PFSK-1 (cell line): ENCODE measurements at regions not wholly inside any gene's neighbourhood (a gene's known extent, or its start where the extent isn't known, plus 50 kb on each side); places are given as distances from the start of the nearest gene placed in this dataset.

Source experiments
- FOXP2 ChIP-seq: optimal IDR thresholded peaks from 2 replicates; pipeline ENCODE3; 2011; ENCODE audit warnings: borderline replicate concordance, control low read depth, inconsistent platforms; ENCODE audit not compliant: insufficient read depth; ENCODE audit errors: extremely low read length, extremely low read depth
- POLR2AphosphoS5 ChIP-seq: IDR thresholded peaks from 2 replicates; pipeline ENCODE4 v1.6.1; 2012; ENCODE audit warnings: low read depth, mild to moderate bottlenecking, control low read depth, low read length, moderate library complexity
- SIN3A ChIP-seq: IDR thresholded peaks from 2 replicates; pipeline ENCODE4 v1.6.1; 2012; ENCODE audit warnings: mild to moderate bottlenecking, low read length, moderate library complexity, borderline replicate concordance; ENCODE audit not compliant: insufficient read depth
- TAF1 ChIP-seq: IDR thresholded peaks from 2 replicates; pipeline ENCODE4 v1.6.1; 2012; ENCODE audit warnings: low read length, control low read depth, borderline replicate concordance; ENCODE audit not compliant: insufficient read depth
- TF ChIP-seq, protein P1 (sequence below), 2 experiments: IDR thresholded peaks; 2 replicates each; pipeline versions ENCODE4 v1.6.1 to v1.8.0; 2011 to 2012; ENCODE audit warnings: low read depth in 2 of 2, low read length in 2 of 2, control low read depth in 1 of 2, inconsistent platforms in 1 of 2, mild to moderate bottlenecking in 1 of 2, moderate library complexity in 1 of 2; ENCODE audit not compliant: insufficient read depth in 1 of 2

DNA sequence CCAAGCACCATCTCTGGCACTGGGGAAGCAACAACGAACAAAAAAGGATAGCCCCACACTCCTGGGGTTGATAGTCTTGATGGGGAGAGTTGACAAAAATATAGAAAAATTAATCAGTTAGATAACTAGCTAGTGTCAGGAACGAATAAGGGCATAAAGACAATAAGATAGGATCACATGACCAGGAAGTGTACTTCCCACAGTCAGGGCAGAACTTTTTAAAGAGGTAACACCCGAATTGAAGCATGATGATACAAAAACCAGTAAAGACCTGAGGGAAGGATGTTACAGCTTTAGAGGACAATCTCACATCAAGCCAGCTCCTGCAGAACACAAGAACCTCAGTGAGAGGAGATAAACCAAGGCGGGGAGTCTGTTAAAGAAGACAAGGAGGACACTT, 295.4 kb upstream of the CRIM1 start:
- no peak for TF ChIP-seq SIN3A
- TF ChIP-seq TAF1 = no peak
- TF ChIP-seq FOXP2 = no peak
- TF ChIP-seq POLR2AphosphoS5 = no peak
- TF ChIP-seq, protein P1, sequence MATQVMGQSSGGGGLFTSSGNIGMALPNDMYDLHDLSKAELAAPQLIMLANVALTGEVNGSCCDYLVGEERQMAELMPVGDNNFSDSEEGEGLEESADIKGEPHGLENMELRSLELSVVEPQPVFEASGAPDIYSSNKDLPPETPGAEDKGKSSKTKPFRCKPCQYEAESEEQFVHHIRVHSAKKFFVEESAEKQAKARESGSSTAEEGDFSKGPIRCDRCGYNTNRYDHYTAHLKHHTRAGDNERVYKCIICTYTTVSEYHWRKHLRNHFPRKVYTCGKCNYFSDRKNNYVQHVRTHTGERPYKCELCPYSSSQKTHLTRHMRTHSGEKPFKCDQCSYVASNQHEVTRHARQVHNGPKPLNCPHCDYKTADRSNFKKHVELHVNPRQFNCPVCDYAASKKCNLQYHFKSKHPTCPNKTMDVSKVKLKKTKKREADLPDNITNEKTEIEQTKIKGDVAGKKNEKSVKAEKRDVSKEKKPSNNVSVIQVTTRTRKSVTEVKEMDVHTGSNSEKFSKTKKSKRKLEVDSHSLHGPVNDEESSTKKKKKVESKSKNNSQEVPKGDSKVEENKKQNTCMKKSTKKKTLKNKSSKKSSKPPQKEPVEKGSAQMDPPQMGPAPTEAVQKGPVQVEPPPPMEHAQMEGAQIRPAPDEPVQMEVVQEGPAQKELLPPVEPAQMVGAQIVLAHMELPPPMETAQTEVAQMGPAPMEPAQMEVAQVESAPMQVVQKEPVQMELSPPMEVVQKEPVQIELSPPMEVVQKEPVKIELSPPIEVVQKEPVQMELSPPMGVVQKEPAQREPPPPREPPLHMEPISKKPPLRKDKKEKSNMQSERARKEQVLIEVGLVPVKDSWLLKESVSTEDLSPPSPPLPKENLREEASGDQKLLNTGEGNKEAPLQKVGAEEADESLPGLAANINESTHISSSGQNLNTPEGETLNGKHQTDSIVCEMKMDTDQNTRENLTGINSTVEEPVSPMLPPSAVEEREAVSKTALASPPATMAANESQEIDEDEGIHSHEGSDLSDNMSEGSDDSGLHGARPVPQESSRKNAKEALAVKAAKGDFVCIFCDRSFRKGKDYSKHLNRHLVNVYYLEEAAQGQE (IDR thresholded peaks at IDR 0.05; ENCODE audit: insufficient read depth in 1 of 2, low read depth in 2 of 2, low read length in 2 of 2) = no peak

DNA sequence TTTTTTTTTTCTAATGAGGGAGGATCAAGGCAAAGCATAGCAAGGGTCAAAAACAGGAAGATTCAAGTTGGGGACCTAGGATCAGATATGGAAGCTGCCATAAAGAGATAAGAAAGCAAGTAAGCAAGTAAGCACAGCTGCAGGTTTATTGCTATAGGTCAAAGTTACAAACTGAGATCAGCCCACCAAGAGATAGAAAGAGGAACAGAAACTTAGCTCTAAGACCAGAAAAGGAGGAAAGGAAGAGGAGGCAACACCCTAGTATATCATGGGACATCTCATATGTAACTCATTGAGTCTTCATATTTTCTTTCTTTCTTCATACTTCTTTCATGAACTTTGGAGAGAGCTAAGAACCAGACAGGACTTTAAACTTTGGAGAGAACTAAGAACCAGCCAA, 295.9 kb upstream of the CRIM1 start:
- TF ChIP-seq SIN3A = no peak
- no peak for TF ChIP-seq FOXP2
- TF ChIP-seq TAF1 = no peak
- no peak for TF ChIP-seq POLR2AphosphoS5
- TF ChIP-seq, protein P1 (IDR thresholded peaks at IDR 0.05; ENCODE audit: insufficient read depth in 1 of 2, low read depth in 2 of 2, low read length in 2 of 2) = no peak

DNA sequence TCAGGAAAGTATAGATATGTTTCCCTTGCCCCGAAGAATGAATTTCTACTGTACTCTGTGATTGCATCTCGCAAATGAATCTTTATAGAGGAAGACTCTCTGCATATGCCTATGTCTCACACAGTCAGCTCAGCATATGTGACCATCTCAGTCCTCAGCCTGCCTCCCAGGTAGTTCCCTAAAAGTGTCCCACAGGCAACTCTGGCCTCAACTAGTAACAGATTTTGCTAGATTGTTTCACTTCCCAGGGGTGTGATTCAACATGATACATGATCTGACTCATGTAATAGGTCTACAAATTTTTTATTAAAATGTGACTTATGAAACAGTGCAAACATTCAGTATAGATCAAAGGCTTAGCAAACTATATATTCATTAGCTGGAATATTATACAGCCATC, 296.6 kb upstream of the CRIM1 start:
- TF ChIP-seq SIN3A = no peak
- TF ChIP-seq FOXP2 = no peak
- no peak for TF ChIP-seq TAF1
- TF ChIP-seq, protein P1 (IDR thresholded peaks at IDR 0.05; ENCODE audit: insufficient read depth in 1 of 2, low read depth in 2 of 2, low read length in 2 of 2) = no peak
- TF ChIP-seq POLR2AphosphoS5 = no peak

DNA sequence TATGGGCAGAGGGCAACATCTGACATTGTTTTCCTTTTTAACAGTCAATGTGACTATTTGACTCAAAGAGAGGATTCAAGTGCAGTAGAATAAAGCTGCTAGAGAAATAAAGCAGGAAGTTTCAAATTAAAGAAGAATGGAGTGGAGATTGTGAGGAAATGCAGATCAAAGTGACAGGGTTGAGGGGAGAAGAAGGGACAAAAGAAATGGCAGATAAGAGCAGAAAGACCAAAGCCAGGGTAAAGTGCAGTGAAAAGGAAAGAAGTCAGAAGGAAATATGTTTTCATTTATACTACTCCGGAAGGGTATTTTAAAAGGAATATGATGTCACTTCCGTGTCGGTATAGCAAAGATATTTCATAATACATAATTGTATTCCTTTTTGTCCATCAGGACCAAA, 297.5 kb upstream of the CRIM1 start:
- TF ChIP-seq SIN3A (no peak), POLR2AphosphoS5 (no peak), FOXP2 (no peak), TAF1 (no peak)
- TF ChIP-seq, protein P1 (IDR thresholded peaks at IDR 0.05; ENCODE audit: insufficient read depth in 1 of 2, low read depth in 2 of 2, low read length in 2 of 2) = no peak

DNA sequence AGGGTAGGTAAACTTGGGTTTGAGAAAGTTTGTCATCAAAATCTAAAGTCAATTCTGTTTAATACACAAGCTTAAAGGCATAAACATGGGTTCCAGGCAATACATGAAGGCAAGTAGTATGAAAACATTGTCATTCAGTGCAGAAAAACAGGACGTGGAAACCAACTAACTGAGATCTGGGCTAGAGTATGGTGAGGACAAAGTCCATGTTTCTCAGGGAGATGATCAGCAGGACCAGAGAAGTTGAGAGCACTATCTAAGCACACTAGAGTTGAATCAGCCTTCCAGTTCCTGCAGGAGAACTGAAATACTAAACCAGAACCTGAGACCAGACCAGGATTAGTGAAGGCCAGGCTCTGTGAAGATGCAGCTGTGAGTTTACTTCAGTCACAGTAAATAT, 302.8 kb upstream of the CRIM1 start:
- no peak for TF ChIP-seq SIN3A
- no peak for TF ChIP-seq POLR2AphosphoS5
- TF ChIP-seq TAF1 = no peak
- TF ChIP-seq, protein P1 (IDR thresholded peaks at IDR 0.05; ENCODE audit: insufficient read depth in 1 of 2, low read depth in 2 of 2, low read length in 2 of 2) = no peak
- no peak for TF ChIP-seq FOXP2
